ENCODE measurements at regions not wholly inside any gene's neighbourhood (a gene's known extent, or its start where the extent isn't known, plus 50 kb on each side); places are given as distances from the start of the nearest gene placed in this dataset.

- H4K8ac ChIP-seq (ENCODE audit: low read depth in 2 of 2, low read length in 2 of 2) = no peak overlapping the region
- no peak for DNase-seq
- no peak overlapping the region for H2BK120ac ChIP-seq (ENCODE audit: low read depth, low read length)
- WGBS, 2 experiments (ENCODE audit: extremely low coverage in 2 of 2, insufficient read length in 1 of 2) = no CpG with 5 or more reads among the region's 2 CpGs
- H2AK5ac ChIP-seq (ENCODE audit: low read depth, low read length) = no peak overlapping the region
- no peak overlapping the region for H2AK9ac ChIP-seq (replicated peaks; ENCODE audit: low read depth, low read length, poor library complexity)
- H3K27ac ChIP-seq (ENCODE audit: insufficient read depth, low read length) = no peak overlapping the region
- H4K91ac ChIP-seq (ENCODE audit: insufficient read depth, low read depth, low read length) = no peak overlapping the region
- H3K14ac ChIP-seq (replicated peaks; ENCODE audit: low read depth, low read length) = no peak overlapping the region
- no peak overlapping the region for H2BK15ac ChIP-seq (ENCODE audit: low read depth, low read length)
- no peak overlapping the region for H3K4ac ChIP-seq (ENCODE audit: low read depth, low read length)
- H2BK20ac ChIP-seq (ENCODE audit: low read depth, low read length) = no peak overlapping the region
- intact Hi-C loops (cut with micrococcal nuclease) (no loop called here), dilution Hi-C loops (cut with HindIII; ENCODE audit: low sequenced_read_pairs, unreplicated experiment) (no loop called here), in situ Hi-C loops (cut with MboI; ENCODE audit: low sequenced_read_pairs) (no loop called here)
- H3K18ac ChIP-seq (ENCODE audit: low read depth, low read length) = no peak overlapping the region
- no peak for ATAC-seq (ENCODE audit: low read depth)
- H3K56ac ChIP-seq (ENCODE audit: extremely low read depth, insufficient read depth, low read length) = no peak overlapping the region
- BruUV-seq (replicated peaks) = no TSS peak
- H4K5ac ChIP-seq (ENCODE audit: low read depth, low read length) = no peak overlapping the region
- H3K79me1 ChIP-seq (ENCODE audit: low read depth in 1 of 2, low read length in 2 of 2) = no peaks in the 10 kb centered on the region
- TF ChIP-seq CEBPB (IDR thresholded peaks at IDR 0.05; ENCODE audit: low read depth, low read length) (no peak), FOS (IDR thresholded peaks at IDR 0.05; ENCODE audit: low read depth, low read length) (no peak), ELK1 (IDR thresholded peaks at IDR 0.05; ENCODE audit: borderline replicate concordance, low read depth, low read length) (no peak), USF2 (IDR thresholded peaks at IDR 0.05; ENCODE audit: low read depth, low read length) (no peak), RFX5 (IDR thresholded peaks at IDR 0.05; ENCODE audit: low read depth, low read length) (no peak), POLR2A (IDR thresholded peaks at IDR 0.05; ENCODE audit: low read depth, low read length) (no peak), CHD1 (IDR thresholded peaks at IDR 0.05; ENCODE audit: low read depth, low read length) (no peak), RCOR1 (IDR thresholded peaks at IDR 0.05; ENCODE audit: insufficient replicate concordance, low read length) (no peak), SMC3 (IDR thresholded peaks at IDR 0.05; ENCODE audit: low read depth, low read length) (no peak), CTCF (conservative IDR thresholded peaks at IDR 0.05; ENCODE audit: low read depth, low read length) (no peak)
- ChIA-PET CTCF (no interaction called here), POLR2A (ENCODE audit: unreplicated experiment) (no interaction called here)
- no peaks in the 10 kb centered on the region for H3K9me1 ChIP-seq (ENCODE audit: insufficient read depth, low read length)
- no peak overlapping the region for H3K23ac ChIP-seq (ENCODE audit: low read depth, low read length)
- no peaks in the 10 kb centered on the region; the same call in 1 of the 2 replicates for H3K9me3 ChIP-seq (ENCODE audit: control insufficient read depth, insufficient read depth, low read length)
- no peak overlapping the region for H3K4me2 ChIP-seq (ENCODE audit: low read depth, low read length)
- H3K9ac ChIP-seq (ENCODE audit: low read depth, low read length) = no peak overlapping the region
- H2AFZ ChIP-seq (replicated peaks; ENCODE audit: low read length, poor library complexity) = no peak overlapping the region
- H2BK5ac ChIP-seq (ENCODE audit: low read depth, low read length, poor library complexity, severe bottlenecking) = no peak overlapping the region
- no peaks in the 10 kb centered on the region for H3K4me1 ChIP-seq (ENCODE audit: control insufficient read depth, insufficient read depth, low read length)
- H3K4me3 ChIP-seq (ENCODE audit: insufficient read depth, low read depth, low read length) = no peak overlapping the region
- no peaks in the 10 kb centered on the region for H3K36me3 ChIP-seq (ENCODE audit: control insufficient read depth, insufficient read depth, low read length)
- no peaks in the 10 kb centered on the region for H3K27me3 ChIP-seq (ENCODE audit: control insufficient read depth, insufficient read depth, low read length)
- no peaks in the 10 kb centered on the region; the same call in 1 of the 2 replicates for H4K20me1 ChIP-seq (ENCODE audit: insufficient read depth, low read length)
These were observed 400.5 kb upstream of the CCL2 start for GRCh38 chr17:33854596-33854995.

All from IMR-90 (cell line).